Tibial nerve (tissue), 4 donors: ENCODE measurements at regions not wholly inside any gene's neighbourhood (a gene's known extent, or its start where the extent isn't known, plus 50 kb on each side); places are given as distances from the start of the nearest gene placed in this dataset.

Experiments
- DNase-seq, 2 donors: peaks; one replicate each; pipeline ENCODE4 v3.0.0-alpha.2; 2019; ENCODE audit warnings: low spot score in 2 of 2
- H3K27ac ChIP-seq, 4 donors: fragments of 200-600 bp; sonication (generic) in 3 of 4; one replicate each; pipeline ENCODE4 v1.5.1; 2017 to 2019; ENCODE audit warnings: mild to moderate bottlenecking in 1 of 4
- H3K27me3 ChIP-seq, 2 donors: fragments of 200-600 bp; sonication (generic) in 1 of 2; one replicate each; pipeline versions ENCODE4 v1.5.1 to v1.6.0; 2017 to 2019
- H3K36me3 ChIP-seq, 3 donors: fragments of 200-600 bp; sonication (generic); one replicate each; pipeline ENCODE4 v1.5.1; 2018 to 2019
- H3K4me1 ChIP-seq, 4 donors: fragments of 200-600 bp; sonication (generic) in 3 of 4; one replicate each; pipeline ENCODE4 v1.5.1; 2017 to 2019
- H3K4me3 ChIP-seq, 4 donors: fragments of 200-600 bp; sonication (generic) in 3 of 4; one replicate each; pipeline ENCODE4 v1.5.1; 2017 to 2019; ENCODE audit warnings: mild to moderate bottlenecking in 1 of 4, moderate library complexity in 1 of 4
- H3K9me3 ChIP-seq, 4 donors: fragments of 200-600 bp; sonication (generic) in 3 of 4; one replicate each; pipeline ENCODE4 v1.5.1; 2017 to 2019
- CTCF ChIP-seq, 5 experiments: fragments of 200-600 bp in 3 of 5; fragments of 450-650 bp in 2 of 5; sonication (generic) in 3 of 5; IDR thresholded peaks; one replicate each; pipeline ENCODE4 v1.5.1; 2016 to 2019; ENCODE audit warnings: antibody characterized with exemption in 5 of 5, mild to moderate bottlenecking in 3 of 5, moderate library complexity in 2 of 5
- EP300 ChIP-seq, 2 donors: sonication (generic); formaldehyde crosslinking; IDR thresholded peaks; one replicate each; pipeline ENCODE4 v1.6.1; 2017; ENCODE audit warnings: antibody characterized with exemption in 2 of 2, mild to moderate bottlenecking in 1 of 2
- POLR2A ChIP-seq, 2 donors: fragments of 450-650 bp; IDR thresholded peaks; one replicate each; pipeline ENCODE4 v1.6.1; 2017; ENCODE audit warnings: antibody characterized with exemption in 2 of 2, mild to moderate bottlenecking in 2 of 2, moderate library complexity in 2 of 2
- WGBS, 2 donors: methylation state at CpG; one replicate each; pipeline ENCODE4 v1.1.5; 2018; 5-methylcytosine and 5-hydroxymethylcytosine counted together

GRCh38 chr1:22236900-22237299 is 94.0 kb upstream of the WNT4 start:
- no peak overlapping the region for H3K4me3 ChIP-seq
- no peak for TF ChIP-seq CTCF (IDR thresholded peaks at IDR 0.05)
- no peak for TF ChIP-seq POLR2A (IDR thresholded peaks at IDR 0.05)
- TF ChIP-seq EP300 (IDR thresholded peaks at IDR 0.05): no peak
- no peaks in the 10 kb centered on the region for H3K9me3 ChIP-seq
- no peaks in the 10 kb centered on the region for H3K4me1 ChIP-seq
- peaks cover 0 to 32% of the 10 kb centered on the region in 2 donors for H3K27me3 ChIP-seq
- WGBS, 2 donors: 80 to 91% methylated on average over 6 of the region's 6 CpGs
- H3K36me3 ChIP-seq: no peaks in the 10 kb centered on the region
- no peak for DNase-seq
- no peak overlapping the region for H3K27ac ChIP-seq

GRCh38 chr1:22237433-22238093 is 94.7 kb upstream of the WNT4 start:
- no peaks in the 10 kb centered on the region for H3K9me3 ChIP-seq
- WGBS, 2 donors: 88 to 93% methylated on average over 11 of the region's 11 CpGs
- H3K27ac ChIP-seq: no peak overlapping the region
- no peaks in the 10 kb centered on the region for H3K4me1 ChIP-seq
- H3K4me3 ChIP-seq: no peak overlapping the region
- DNase-seq: no peak
- H3K36me3 ChIP-seq: no peaks in the 10 kb centered on the region
- H3K27me3 ChIP-seq: peaks cover 0 to 26% of the 10 kb centered on the region in 2 donors
- TF ChIP-seq CTCF (IDR thresholded peaks at IDR 0.05): no peak
- TF ChIP-seq POLR2A (IDR thresholded peaks at IDR 0.05): no peak
- TF ChIP-seq EP300 (IDR thresholded peaks at IDR 0.05): no peak

- WGBS, 2 donors: 87 to 92% methylated on average over 26 of the region's 26 CpGs
- Histone ChIP-seq H3K36me3 (no peaks in the 10 kb centered on the region), H3K9me3 (no peaks in the 10 kb centered on the region), H3K4me3 (no peak overlapping the region), H3K27ac (no peak overlapping the region), H3K4me1 (no peaks in the 10 kb centered on the region), H3K27me3 (peaks cover 0 to 16% of the 10 kb centered on the region in 2 donors)
- TF ChIP-seq EP300 (IDR thresholded peaks at IDR 0.05): no peak
- no peak for TF ChIP-seq POLR2A (IDR thresholded peaks at IDR 0.05)
- no peak for TF ChIP-seq CTCF (IDR thresholded peaks at IDR 0.05)
- no peak for DNase-seq
Observed at GRCh38 chr1:22238356-22239224, 95.7 kb upstream of the WNT4 start.

- WGBS, 2 donors: 71 to 86% methylated on average over 6 to 11 of the region's 11 CpGs
- TF ChIP-seq CTCF (IDR thresholded peaks at IDR 0.05): no peak
- no peak for TF ChIP-seq POLR2A (IDR thresholded peaks at IDR 0.05)
- TF ChIP-seq EP300 (IDR thresholded peaks at IDR 0.05): no peak
Observed at GRCh38 chr1:22239378-22239777, 96.5 kb upstream of the WNT4 start.

GRCh38 chr1:22241250-22241649 is 98.4 kb upstream of the WNT4 start:
- Histone ChIP-seq H3K4me1 (no peaks in the 10 kb centered on the region), H3K9me3 (no peaks in the 10 kb centered on the region), H3K27ac (no peak overlapping the region), H3K27me3 (no peaks in the 10 kb centered on the region), H3K36me3 (no peaks in the 10 kb centered on the region), H3K4me3 (no peak overlapping the region)
- WGBS, 2 donors: 65 to 77% methylated on average over 3 of the region's 3 CpGs
- DNase-seq: no peak
- TF ChIP-seq CTCF (IDR thresholded peaks at IDR 0.05): no peak
- no peak for TF ChIP-seq POLR2A (IDR thresholded peaks at IDR 0.05)
- TF ChIP-seq EP300 (IDR thresholded peaks at IDR 0.05): no peak

More at GRCh38 chr1:22239378-22239777, 96.5 kb upstream of the WNT4 start:
- H3K9me3 ChIP-seq: no peaks in the 10 kb centered on the region
- H3K4me1 ChIP-seq: no peaks in the 10 kb centered on the region
- H3K27ac ChIP-seq: no peak overlapping the region
- peaks cover 0 to 10% of the 10 kb centered on the region in 2 donors for H3K27me3 ChIP-seq
- no peak for DNase-seq
- no peaks in the 10 kb centered on the region for H3K36me3 ChIP-seq
- H3K4me3 ChIP-seq: no peak overlapping the region
